Ascending aorta (tissue), 2 donors: ENCODE measurements at regions not wholly inside any gene's neighbourhood (a gene's known extent, or its start where the extent isn't known, plus 50 kb on each side); places are given as distances from the start of the nearest gene placed in this dataset.

Source experiments
- DNase-seq, 2 donors: peaks; one replicate each; pipeline ENCODE4 v3.0.0-alpha.2; 2019; ENCODE audit warnings: low spot score in 2 of 2
- H3K27ac ChIP-seq, 2 donors: fragments of 200-600 bp; sonication (generic); one replicate each; pipeline ENCODE4 v1.5.1; 2016 to 2017; ENCODE audit warnings: mild to moderate bottlenecking in 1 of 2
- H3K27me3 ChIP-seq: fragments of 200-600 bp; sonication (generic); one replicate; pipeline ENCODE4 v1.5.1; 2017
- H3K36me3 ChIP-seq, 2 donors: fragments of 200-600 bp; sonication (generic); one replicate each; pipeline ENCODE4 v1.5.1; 2016
- H3K4me1 ChIP-seq, 2 donors: fragments of 200-600 bp; sonication (generic); one replicate each; pipeline ENCODE4 v1.5.1; 2016 to 2017; ENCODE audit warnings: mild to moderate bottlenecking in 1 of 2
- H3K4me3 ChIP-seq, 2 donors: fragments of 200-600 bp; sonication (generic); one replicate each; pipeline ENCODE4 v1.5.1; 2016 to 2017; ENCODE audit warnings: mild to moderate bottlenecking in 1 of 2
- H3K9me3 ChIP-seq, 2 donors: fragments of 200-600 bp; sonication (generic); one replicate each; pipeline ENCODE4 v1.5.1; 2016
- intact Hi-C: fragments of 100-400 bp; cut with DNase I; formaldehyde crosslinking; loops from one replicate; pipeline ENCODE4 v1.15.1; 2023
- TF ChIP-seq, protein P1 (sequence below), 3 experiments: fragments of 200-600 bp in 2 of 3; fragments of 450-650 bp in 1 of 3; sonication (generic) in 2 of 3; IDR thresholded peaks; one replicate each; pipeline ENCODE4 v1.5.1; 2016 to 2019; ENCODE audit warnings: antibody characterized with exemption in 3 of 3, mild to moderate bottlenecking in 1 of 3, moderate library complexity in 1 of 3

DNA sequence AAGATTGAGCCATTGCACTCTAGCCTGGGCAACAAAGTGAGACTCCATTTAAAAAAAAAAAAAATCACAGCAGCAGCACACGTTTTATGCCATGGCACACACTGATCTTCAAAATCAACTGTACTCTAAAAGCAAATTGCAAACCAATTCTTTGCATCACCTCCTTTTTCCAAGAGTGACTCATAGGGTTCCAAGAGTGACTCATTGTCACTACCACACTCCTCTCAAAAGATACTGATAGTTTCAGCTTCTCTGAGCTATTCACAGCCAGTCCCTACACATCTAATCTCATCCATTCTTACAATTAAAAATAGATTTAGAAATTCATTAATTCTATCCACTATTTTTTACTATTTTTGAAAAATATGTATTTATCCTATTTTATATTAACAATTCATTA lies 1494.9 kb upstream of the AGA start:
- Histone ChIP-seq H3K4me1 (no peaks in the 10 kb centered on the region), H3K27ac (no peak overlapping the region), H3K9me3 (no peaks in the 10 kb centered on the region), H3K4me3 (no peak overlapping the region), H3K27me3 (no peaks in the 10 kb centered on the region), H3K36me3 (no peaks in the 10 kb centered on the region)
- intact Hi-C loops = no loop called here
- DNase-seq = no peak
- TF ChIP-seq, protein P1, sequence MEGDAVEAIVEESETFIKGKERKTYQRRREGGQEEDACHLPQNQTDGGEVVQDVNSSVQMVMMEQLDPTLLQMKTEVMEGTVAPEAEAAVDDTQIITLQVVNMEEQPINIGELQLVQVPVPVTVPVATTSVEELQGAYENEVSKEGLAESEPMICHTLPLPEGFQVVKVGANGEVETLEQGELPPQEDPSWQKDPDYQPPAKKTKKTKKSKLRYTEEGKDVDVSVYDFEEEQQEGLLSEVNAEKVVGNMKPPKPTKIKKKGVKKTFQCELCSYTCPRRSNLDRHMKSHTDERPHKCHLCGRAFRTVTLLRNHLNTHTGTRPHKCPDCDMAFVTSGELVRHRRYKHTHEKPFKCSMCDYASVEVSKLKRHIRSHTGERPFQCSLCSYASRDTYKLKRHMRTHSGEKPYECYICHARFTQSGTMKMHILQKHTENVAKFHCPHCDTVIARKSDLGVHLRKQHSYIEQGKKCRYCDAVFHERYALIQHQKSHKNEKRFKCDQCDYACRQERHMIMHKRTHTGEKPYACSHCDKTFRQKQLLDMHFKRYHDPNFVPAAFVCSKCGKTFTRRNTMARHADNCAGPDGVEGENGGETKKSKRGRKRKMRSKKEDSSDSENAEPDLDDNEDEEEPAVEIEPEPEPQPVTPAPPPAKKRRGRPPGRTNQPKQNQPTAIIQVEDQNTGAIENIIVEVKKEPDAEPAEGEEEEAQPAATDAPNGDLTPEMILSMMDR (IDR thresholded peaks at IDR 0.05) = no peak

DNA sequence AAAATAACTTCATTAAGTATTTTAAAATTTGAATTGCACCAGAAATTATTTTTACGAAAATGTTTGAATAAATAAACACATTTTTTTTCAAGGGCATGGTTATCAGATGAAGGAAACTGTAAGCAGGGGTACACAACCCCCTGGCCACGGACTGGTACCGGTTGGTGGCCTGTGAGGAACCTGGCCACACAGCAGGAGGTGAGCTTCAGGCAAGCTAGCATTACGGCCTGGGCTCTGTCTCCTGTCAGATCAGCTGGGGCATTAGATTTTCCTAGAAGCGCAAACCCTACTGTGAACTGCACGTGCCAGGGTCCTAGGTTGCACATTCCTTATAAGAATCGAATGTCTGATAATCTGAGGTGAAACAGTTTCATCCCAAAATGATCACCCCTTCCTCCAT lies 1499.7 kb upstream of the AGA start:
- Histone ChIP-seq H3K36me3 (no peaks in the 10 kb centered on the region), H3K4me3 (no peak overlapping the region), H3K4me1 (no peaks in the 10 kb centered on the region), H3K27ac (no peak overlapping the region), H3K27me3 (no peaks in the 10 kb centered on the region), H3K9me3 (no peaks in the 10 kb centered on the region)
- intact Hi-C loops = no loop called here
- DNase-seq = no peak
- TF ChIP-seq, protein P1 (IDR thresholded peaks at IDR 0.05) = no peak

DNA sequence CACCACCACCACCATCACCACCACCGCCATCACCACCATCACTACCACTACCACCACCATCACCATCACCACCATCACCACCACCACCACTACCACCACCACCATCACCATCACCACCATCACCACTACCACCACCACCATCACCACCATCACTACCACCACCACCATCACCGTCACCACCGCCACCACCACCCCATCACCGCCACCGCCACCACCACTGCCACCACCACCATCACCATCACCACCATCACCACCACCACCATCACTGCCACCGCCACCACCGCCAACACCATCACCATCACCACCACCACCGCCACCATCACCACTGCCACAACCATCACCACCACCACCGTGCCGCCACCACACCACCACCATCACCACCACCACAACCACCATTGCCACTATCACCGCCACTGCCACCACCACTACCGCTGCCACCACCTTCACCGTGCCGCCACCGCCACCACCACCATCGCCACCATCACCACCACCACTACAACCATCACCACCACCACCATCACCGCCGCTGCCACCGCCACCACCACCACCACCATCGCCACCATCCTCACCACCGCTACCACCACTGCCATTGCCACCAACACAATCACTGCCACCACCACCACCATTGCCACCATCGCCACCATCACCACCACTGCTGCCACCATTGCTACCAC lies 1511.3 kb upstream of the AGA start:
- TF ChIP-seq, protein P1 (IDR thresholded peaks at IDR 0.05) = no peak
- H3K27ac ChIP-seq = no peak overlapping the region

DNA sequence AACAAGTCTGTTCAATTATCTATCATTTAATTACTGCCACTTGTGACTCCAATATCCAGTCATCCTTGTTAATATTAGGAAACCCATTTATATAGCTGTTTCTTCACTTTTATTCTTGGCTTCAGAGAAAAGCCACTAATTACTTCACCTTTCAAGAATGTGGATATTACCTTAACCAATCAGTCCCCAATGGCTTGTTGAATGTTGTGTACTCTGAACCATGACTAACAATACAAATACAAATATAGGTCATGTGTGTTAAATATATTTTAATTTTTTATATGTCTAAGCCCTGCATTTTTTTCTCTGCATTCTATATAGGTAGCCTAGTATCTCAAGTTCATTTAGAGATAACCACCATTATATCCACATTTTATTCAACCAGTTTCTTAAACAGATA lies 1513.4 kb upstream of the AGA start:
- H3K36me3 ChIP-seq = no peaks in the 10 kb centered on the region
- intact Hi-C loops = no loop called here
- TF ChIP-seq, protein P1 (IDR thresholded peaks at IDR 0.05) = no peak

More for the DNA sequence above, 1511.3 kb upstream of the AGA start:
- intact Hi-C loops = no loop called here
- no peaks in the 10 kb centered on the region for H3K4me1 ChIP-seq
- no peaks in the 10 kb centered on the region for H3K27me3 ChIP-seq
- H3K36me3 ChIP-seq = no peaks in the 10 kb centered on the region
- DNase-seq = no peak
- no peaks in the 10 kb centered on the region for H3K9me3 ChIP-seq
- H3K4me3 ChIP-seq = no peak overlapping the region

DNA sequence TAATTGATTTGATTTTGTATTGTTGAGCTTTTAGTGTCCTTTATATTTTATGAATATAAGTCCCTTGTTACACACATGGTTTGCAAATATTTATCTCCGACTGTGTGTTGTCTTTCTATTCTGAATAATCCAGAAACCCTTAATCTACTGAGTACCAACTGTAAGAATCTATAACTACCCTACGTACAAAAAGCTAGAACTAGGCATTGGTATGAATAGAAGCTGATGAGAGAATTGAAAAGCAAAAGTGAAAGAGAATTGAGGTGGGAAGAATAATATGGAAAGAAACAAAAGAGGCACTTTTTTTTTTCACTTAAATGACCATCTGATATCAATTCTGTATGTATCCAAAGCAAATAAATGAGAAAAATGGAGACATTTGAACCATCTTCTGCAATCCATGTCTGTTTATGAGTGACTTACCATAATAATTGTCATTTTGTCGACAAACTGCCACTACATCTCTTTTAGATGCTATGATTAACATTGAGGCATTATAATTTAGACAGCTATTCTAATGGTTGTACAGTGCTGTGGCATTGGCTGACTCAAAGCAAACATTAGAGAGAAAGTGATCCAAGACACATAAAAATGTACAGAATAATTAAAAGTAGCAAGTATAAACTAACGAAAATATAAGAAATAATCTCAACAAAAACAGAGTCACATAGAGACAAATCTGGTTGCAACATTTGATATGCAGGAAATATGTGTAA lies 1516.6 kb upstream of the AGA start:
- no peak overlapping the region for H3K4me3 ChIP-seq
- TF ChIP-seq, protein P1 (IDR thresholded peaks at IDR 0.05) = no peak

More for the DNA sequence above, 1513.4 kb upstream of the AGA start:
- Histone ChIP-seq H3K27me3 (no peaks in the 10 kb centered on the region), H3K27ac (no peak overlapping the region), H3K4me3 (no peak overlapping the region), H3K4me1 (no peaks in the 10 kb centered on the region), H3K9me3 (no peaks in the 10 kb centered on the region)
- DNase-seq = no peak

More for the DNA sequence above, 1516.6 kb upstream of the AGA start:
- H3K27me3 ChIP-seq = no peaks in the 10 kb centered on the region
- DNase-seq = no peak
- intact Hi-C loops = no loop called here
- no peaks in the 10 kb centered on the region for H3K4me1 ChIP-seq
- H3K36me3 ChIP-seq = no peaks in the 10 kb centered on the region
- H3K9me3 ChIP-seq = no peaks in the 10 kb centered on the region
- no peak overlapping the region for H3K27ac ChIP-seq
